Colonic mucosa (tissue), 4 donors: ENCODE measurements at regions not wholly inside any gene's neighbourhood (a gene's known extent, or its start where the extent isn't known, plus 50 kb on each side); places are given as distances from the start of the nearest gene placed in this dataset.
"Not testable (repeated sequence)": the region's sequence is repeated elsewhere in the genome, so short reads cannot be mapped to it uniquely, and the experiment has no call there.

ENCODE experiments used
- DNase-seq: peaks from one replicate; pipeline ENCODE4 v3.0.0-alpha.2; 2020
- H3K27ac ChIP-seq: fragments of 200-600 bp; one replicate; pipeline ENCODE4 v1.8.0; 2021
- H3K27me3 ChIP-seq: fragments of 200-600 bp; one replicate; pipeline ENCODE4 v1.8.0; 2021
- H3K36me3 ChIP-seq: fragments of 200-600 bp; one replicate; pipeline ENCODE4 v1.8.0; 2021
- H3K4me1 ChIP-seq: fragments of 200-600 bp; one replicate; pipeline ENCODE4 v1.8.0; 2021; ENCODE audit warnings: mild to moderate bottlenecking
- H3K4me3 ChIP-seq: fragments of 200-600 bp; one replicate; pipeline ENCODE4 v1.8.0; 2021
- H3K9ac ChIP-seq, 2 donors: one replicate each; pipeline ENCODE4 v1.7.0; 2013; ENCODE audit warnings: control low read depth in 2 of 2, low read depth in 2 of 2, low read length in 2 of 2
- H3K9me3 ChIP-seq: fragments of 200-600 bp; one replicate; pipeline ENCODE4 v1.8.0; 2021
- CTCF ChIP-seq: fragments of 200-600 bp; IDR thresholded peaks from one replicate; pipeline ENCODE4 v1.8.0; 2022; ENCODE audit warnings: antibody characterized with exemption, mild to moderate bottlenecking
- intact Hi-C: fragments of 100-400 bp; cut with DNase I; formaldehyde crosslinking; loops from one replicate; pipeline ENCODE4 v1.14.1; 2022
- donor health status: healthy.
- donor health status: DM: no; HTN: no; CAD: no.
- donor health status: DM: no; HTN: no; CAD: no.

- Histone ChIP-seq H3K9ac (no peak overlapping the region), H3K4me3 (no peak overlapping the region), H3K27ac (no peak overlapping the region), H3K27me3 (no peaks in the 10 kb centered on the region), H3K9me3 (no peaks in the 10 kb centered on the region), H3K4me1 (no peaks in the 10 kb centered on the region), H3K36me3 (no peaks in the 10 kb centered on the region)
- intact Hi-C loops: no loop called here
- TF ChIP-seq CTCF: no peak
- DNase-seq: no peak
These were observed 260.0 kb downstream of the GATA3 start for GRCh38 chr10:8314486-8314885.

- no peak overlapping the region for H3K27ac ChIP-seq
- DNase-seq: no peak
- no peak for TF ChIP-seq CTCF
- H3K9ac ChIP-seq: no peak overlapping the region
- no peaks in the 10 kb centered on the region for H3K27me3 ChIP-seq
- H3K4me1 ChIP-seq: no peaks in the 10 kb centered on the region
- intact Hi-C loops: no loop called here
- no peak overlapping the region for H3K4me3 ChIP-seq
- H3K36me3 ChIP-seq: no peaks in the 10 kb centered on the region
- no peaks in the 10 kb centered on the region for H3K9me3 ChIP-seq
These were observed 261.1 kb downstream of the GATA3 start for GRCh38 chr10:8315619-8316021.

- Histone ChIP-seq H3K4me3 (no peak overlapping the region), H3K36me3 (no peaks in the 10 kb centered on the region), H3K9ac (no peak overlapping the region), H3K27me3 (no peaks in the 10 kb centered on the region), H3K4me1 (no peaks in the 10 kb centered on the region), H3K27ac (no peak overlapping the region), H3K9me3 (no peaks in the 10 kb centered on the region)
- DNase-seq: no peak
- intact Hi-C loops: no loop called here
- TF ChIP-seq CTCF: no peak
These were observed 261.8 kb downstream of the GATA3 start for GRCh38 chr10:8316284-8316683.

- H3K27me3 ChIP-seq, H3K36me3 ChIP-seq, DNase-seq, intact Hi-C loops, H3K4me1 ChIP-seq, H3K9me3 ChIP-seq, H3K4me3 ChIP-seq, H3K9ac ChIP-seq, H3K27ac ChIP-seq: not testable (repeated sequence)
These were observed 263.9 kb downstream of the GATA3 start for GRCh38 chr10:8318429-8318828.

- Histone ChIP-seq H3K27ac (no peak overlapping the region), H3K36me3 (no peaks in the 10 kb centered on the region), H3K9me3 (no peaks in the 10 kb centered on the region), H3K9ac (no peak overlapping the region), H3K4me3 (no peak overlapping the region), H3K4me1 (no peaks in the 10 kb centered on the region), H3K27me3 (no peaks in the 10 kb centered on the region)
- no peak for DNase-seq
- intact Hi-C loops: no loop called here
- no peak for TF ChIP-seq CTCF
These were observed 264.5 kb downstream of the GATA3 start for GRCh38 chr10:8318956-8319355.

- Histone ChIP-seq H3K9me3 (no peaks in the 10 kb centered on the region), H3K4me3 (no peak overlapping the region), H3K4me1 (no peaks in the 10 kb centered on the region), H3K9ac (no peak overlapping the region), H3K36me3 (no peaks in the 10 kb centered on the region), H3K27ac (no peak overlapping the region), H3K27me3 (no peaks in the 10 kb centered on the region)
- intact Hi-C loops: no loop called here
- no peak for TF ChIP-seq CTCF
- DNase-seq: no peak
These were observed 265.2 kb downstream of the GATA3 start for GRCh38 chr10:8319704-8320103.
